ENCODE measurements at regions not wholly inside any gene's neighbourhood (a gene's known extent, or its start where the extent isn't known, plus 50 kb on each side); places are given as distances from the start of the nearest gene placed in this dataset.
A peak's percentile ranks its signal among the peaks of the same experiment; 100 is the strongest.

DNA sequence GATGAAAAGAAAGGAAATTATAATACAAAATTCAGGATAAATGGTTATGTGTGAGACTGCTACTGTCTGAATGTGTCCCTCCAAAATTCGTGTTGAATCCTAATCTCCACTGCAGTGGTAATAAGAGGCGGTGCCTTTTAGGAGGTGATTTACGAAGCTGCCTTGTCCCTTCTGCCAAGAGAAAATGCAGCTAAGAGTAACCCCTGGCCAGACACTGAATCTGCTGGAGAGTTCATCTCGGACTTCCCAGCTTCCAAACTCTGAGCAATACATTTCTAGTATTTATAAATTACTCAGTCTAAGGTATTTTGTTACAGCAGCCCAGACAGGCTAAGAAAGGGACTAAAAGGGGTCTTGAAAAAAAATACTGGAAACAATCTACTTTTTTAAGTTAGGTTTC is 152.6 kb downstream of the KLF12 start:
- DNase-seq (ENCODE audit: extremely low spot score, unreplicated experiment): no peak
- TF ChIP-seq, protein P1, sequence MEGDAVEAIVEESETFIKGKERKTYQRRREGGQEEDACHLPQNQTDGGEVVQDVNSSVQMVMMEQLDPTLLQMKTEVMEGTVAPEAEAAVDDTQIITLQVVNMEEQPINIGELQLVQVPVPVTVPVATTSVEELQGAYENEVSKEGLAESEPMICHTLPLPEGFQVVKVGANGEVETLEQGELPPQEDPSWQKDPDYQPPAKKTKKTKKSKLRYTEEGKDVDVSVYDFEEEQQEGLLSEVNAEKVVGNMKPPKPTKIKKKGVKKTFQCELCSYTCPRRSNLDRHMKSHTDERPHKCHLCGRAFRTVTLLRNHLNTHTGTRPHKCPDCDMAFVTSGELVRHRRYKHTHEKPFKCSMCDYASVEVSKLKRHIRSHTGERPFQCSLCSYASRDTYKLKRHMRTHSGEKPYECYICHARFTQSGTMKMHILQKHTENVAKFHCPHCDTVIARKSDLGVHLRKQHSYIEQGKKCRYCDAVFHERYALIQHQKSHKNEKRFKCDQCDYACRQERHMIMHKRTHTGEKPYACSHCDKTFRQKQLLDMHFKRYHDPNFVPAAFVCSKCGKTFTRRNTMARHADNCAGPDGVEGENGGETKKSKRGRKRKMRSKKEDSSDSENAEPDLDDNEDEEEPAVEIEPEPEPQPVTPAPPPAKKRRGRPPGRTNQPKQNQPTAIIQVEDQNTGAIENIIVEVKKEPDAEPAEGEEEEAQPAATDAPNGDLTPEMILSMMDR (conservative IDR thresholded peaks at IDR 0.05): no peak
- Mint-ChIP-seq H3K36me3 (peaks cover under 1% of the 10 kb centered on the region), H3K4me3 (no peak overlapping the region), H3K4me1 (ENCODE audit: unreplicated experiment) (peaks cover 6% of the 10 kb centered on the region), H3K27me3 (no peaks in the 10 kb centered on the region), H3K9me3 (peaks cover under 1% of the 10 kb centered on the region), H3K27ac (no peak overlapping the region)

DNA sequence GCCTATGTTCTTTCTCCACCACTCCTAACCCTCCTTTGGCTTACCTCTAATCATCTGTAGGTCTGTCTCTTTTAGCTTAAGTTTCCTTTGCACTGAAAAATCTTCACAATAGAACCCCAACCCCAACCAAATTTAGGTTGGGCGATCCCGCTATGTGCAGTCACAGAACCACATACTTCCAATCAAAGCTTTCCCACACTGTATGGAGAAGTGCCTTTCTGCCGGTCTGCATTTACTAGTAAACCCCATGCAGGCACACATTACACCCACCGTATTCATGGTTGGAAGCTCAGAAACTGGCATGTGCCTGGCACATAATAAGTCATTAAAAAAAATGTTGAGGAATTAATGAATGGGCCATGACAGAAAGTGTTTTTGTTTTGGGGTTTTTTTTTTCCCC is 158.4 kb downstream of the KLF12 start:
- TF ChIP-seq, protein P1 (conservative IDR thresholded peaks at IDR 0.05): no peak
- no peak for DNase-seq (ENCODE audit: extremely low spot score, unreplicated experiment)
- H3K9me3 Mint-ChIP-seq: peaks cover 17% of the 10 kb centered on the region
- H3K4me1 Mint-ChIP-seq (ENCODE audit: unreplicated experiment): peaks cover 6% of the 10 kb centered on the region
- no peaks in the 10 kb centered on the region for H3K27me3 Mint-ChIP-seq
- no peak overlapping the region for H3K4me3 Mint-ChIP-seq
- peaks cover 17% of the 10 kb centered on the region for H3K36me3 Mint-ChIP-seq
- peak overlapping the region; percentile 83 for H3K27ac Mint-ChIP-seq

DNA sequence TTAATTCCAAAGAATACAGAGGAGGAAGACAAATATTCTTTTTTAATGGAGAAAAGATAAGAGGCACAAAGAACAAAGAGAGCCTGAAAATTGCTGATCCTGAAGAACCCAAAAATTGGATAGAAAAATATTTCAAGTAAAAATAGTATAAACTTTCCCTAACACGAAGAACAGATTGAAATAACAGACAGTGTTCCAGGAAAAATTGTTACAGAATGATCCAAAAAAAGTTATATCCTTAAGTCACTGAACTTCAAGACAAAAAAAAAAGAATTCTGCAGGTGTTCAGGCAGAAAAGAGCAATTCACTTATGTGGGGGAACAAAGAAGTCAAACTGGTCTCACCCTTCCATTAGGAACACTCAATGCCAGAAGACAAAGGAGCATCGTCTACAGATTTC is 160.2 kb downstream of the KLF12 start:
- H3K27ac Mint-ChIP-seq: no peak overlapping the region
- TF ChIP-seq, protein P1 (conservative IDR thresholded peaks at IDR 0.05): no peak

DNA sequence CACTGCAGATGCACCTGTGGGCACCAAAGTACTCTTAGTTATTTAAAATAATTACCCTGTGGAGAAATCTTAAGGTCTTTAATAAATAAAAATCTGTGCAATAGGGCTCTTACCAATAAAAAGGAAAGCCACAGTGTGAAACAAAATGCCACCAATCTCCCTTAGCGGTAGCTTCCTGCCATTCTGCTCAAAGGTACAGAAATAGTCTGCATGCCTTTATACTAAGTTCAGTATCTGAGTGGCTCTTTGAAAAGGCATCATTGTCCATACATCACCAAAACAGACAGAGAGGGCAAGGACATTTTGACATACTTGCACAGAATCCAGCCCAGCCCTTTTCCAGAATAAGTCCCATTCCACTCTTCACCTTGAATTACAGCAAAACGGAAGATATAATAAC is 161.0 kb downstream of the KLF12 start:
- peaks cover 17% of the 10 kb centered on the region for H3K9me3 Mint-ChIP-seq
- TF ChIP-seq, protein P1 (conservative IDR thresholded peaks at IDR 0.05): no peak
- H3K27ac Mint-ChIP-seq: no peak overlapping the region
- no peak for DNase-seq (ENCODE audit: extremely low spot score, unreplicated experiment)
- H3K4me3 Mint-ChIP-seq: no peak overlapping the region
- peaks cover 27% of the 10 kb centered on the region for H3K36me3 Mint-ChIP-seq
- no peaks in the 10 kb centered on the region for H3K27me3 Mint-ChIP-seq
- peaks cover 6% of the 10 kb centered on the region for H3K4me1 Mint-ChIP-seq (ENCODE audit: unreplicated experiment)

More for the DNA sequence above, 160.2 kb downstream of the KLF12 start:
- Mint-ChIP-seq H3K4me1 (ENCODE audit: unreplicated experiment) (peaks cover 6% of the 10 kb centered on the region), H3K4me3 (no peak overlapping the region), H3K27me3 (no peaks in the 10 kb centered on the region), H3K9me3 (peaks cover 17% of the 10 kb centered on the region), H3K36me3 (peaks cover 22% of the 10 kb centered on the region)
- no peak for DNase-seq (ENCODE audit: extremely low spot score, unreplicated experiment)

DNA sequence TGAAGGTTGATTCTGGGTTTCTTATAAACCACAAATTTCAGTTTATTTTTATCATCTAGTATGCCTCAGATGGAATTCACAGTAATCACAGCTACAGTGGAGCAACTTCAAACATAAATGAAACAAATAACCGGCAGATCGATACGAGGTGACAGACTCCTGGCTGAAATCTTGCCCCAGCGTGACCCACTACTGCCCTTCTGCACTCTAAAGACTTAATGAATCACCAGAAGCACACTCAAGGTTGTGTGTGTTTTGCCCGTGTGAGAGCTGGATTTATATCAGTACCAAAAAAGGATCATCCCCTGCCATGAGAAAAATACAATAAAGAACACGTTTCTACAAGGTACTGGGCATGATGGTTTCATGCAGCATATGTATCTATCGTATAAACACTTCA is 161.7 kb downstream of the KLF12 start:
- Mint-ChIP-seq H3K27me3 (no peaks in the 10 kb centered on the region), H3K4me3 (no peak overlapping the region), H3K27ac (no peak overlapping the region), H3K4me1 (ENCODE audit: unreplicated experiment) (peaks cover 6% of the 10 kb centered on the region), H3K36me3 (peaks cover 27% of the 10 kb centered on the region), H3K9me3 (peaks cover 17% of the 10 kb centered on the region)
- TF ChIP-seq, protein P1 (conservative IDR thresholded peaks at IDR 0.05): no peak
- no peak for DNase-seq (ENCODE audit: extremely low spot score, unreplicated experiment)

DNA sequence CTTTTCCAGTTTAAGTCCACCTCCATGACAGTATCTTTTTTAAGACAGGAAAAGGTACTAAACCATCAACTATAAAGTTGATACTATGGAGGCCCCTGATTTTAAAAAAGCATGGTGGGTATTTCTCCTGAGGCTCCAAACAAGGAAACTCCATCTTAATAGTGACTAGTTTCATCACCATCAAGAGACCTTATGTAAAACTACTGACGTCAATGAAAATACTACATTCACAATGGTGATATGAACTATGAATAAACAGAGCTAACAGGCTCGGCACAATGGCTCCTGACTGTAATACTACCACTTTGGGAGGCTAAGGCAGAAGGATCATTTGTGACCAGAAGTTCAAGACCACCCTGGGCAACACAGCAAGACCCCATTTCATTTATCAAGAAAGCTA is 162.7 kb downstream of the KLF12 start:
- Mint-ChIP-seq H3K27ac (no peak overlapping the region), H3K36me3 (peaks cover 25% of the 10 kb centered on the region), H3K9me3 (peaks cover 16% of the 10 kb centered on the region), H3K4me1 (ENCODE audit: unreplicated experiment) (peaks cover 7% of the 10 kb centered on the region), H3K27me3 (no peaks in the 10 kb centered on the region), H3K4me3 (no peak overlapping the region)
- TF ChIP-seq, protein P1 (conservative IDR thresholded peaks at IDR 0.05): no peak
- DNase-seq (ENCODE audit: extremely low spot score, unreplicated experiment): no peak

Measured in type B pancreatic cell (in vitro differentiated cells).